Peyer's patch (tissue), 4 donors: ENCODE measurements at regions not wholly inside any gene's neighbourhood (a gene's known extent, or its start where the extent isn't known, plus 50 kb on each side); places are given as distances from the start of the nearest gene placed in this dataset.

ENCODE experiments used
- CTCF ChIP-seq, 6 experiments: fragments of 450-650 bp in 4 of 6; fragments of 200-600 bp in 2 of 6; sonication (generic) in 1 of 6; IDR thresholded peaks; one replicate each; pipeline ENCODE4 v1.5.1; 2017 to 2019; ENCODE audit warnings: antibody characterized with exemption in 6 of 6, mild to moderate bottlenecking in 3 of 6, moderate library complexity in 1 of 6
- POLR2A ChIP-seq, 2 donors: fragments of 450-650 bp; IDR thresholded peaks; one replicate each; pipeline ENCODE4 v1.5.1; 2017; ENCODE audit warnings: antibody characterized with exemption in 2 of 2, mild to moderate bottlenecking in 2 of 2, moderate library complexity in 2 of 2

GRCh38 chr13:90027409-90027808 lies 1320.1 kb upstream of the MIR17HG start:
- TF ChIP-seq CTCF (IDR thresholded peaks at IDR 0.05) (no peak), POLR2A (IDR thresholded peaks at IDR 0.05) (no peak)
